Fibroblast of mammary gland (primary cell): ENCODE measurements at regions not wholly inside any gene's neighbourhood (a gene's known extent, or its start where the extent isn't known, plus 50 kb on each side); places are given as distances from the start of the nearest gene placed in this dataset.

Experiments
- DNase-seq: peaks from one replicate; pipeline ENCODE4 v3.0.0-alpha.2; 2010; ENCODE audit warnings: low read depth
- H3K4me3 ChIP-seq: 2 replicates; pipeline ENCODE4 v1.5.1; 2011; ENCODE audit warnings: low read depth, mild to moderate bottlenecking, low read length, moderate library complexity; ENCODE audit not compliant: control insufficient read depth
- TF ChIP-seq, protein P1 (sequence below): conservative IDR thresholded peaks from 2 replicates; pipeline ENCODE4 v1.5.1; 2011; ENCODE audit warnings: low read depth, low read length, inconsistent platforms; ENCODE audit not compliant: control insufficient read depth, insufficient read depth

DNA sequence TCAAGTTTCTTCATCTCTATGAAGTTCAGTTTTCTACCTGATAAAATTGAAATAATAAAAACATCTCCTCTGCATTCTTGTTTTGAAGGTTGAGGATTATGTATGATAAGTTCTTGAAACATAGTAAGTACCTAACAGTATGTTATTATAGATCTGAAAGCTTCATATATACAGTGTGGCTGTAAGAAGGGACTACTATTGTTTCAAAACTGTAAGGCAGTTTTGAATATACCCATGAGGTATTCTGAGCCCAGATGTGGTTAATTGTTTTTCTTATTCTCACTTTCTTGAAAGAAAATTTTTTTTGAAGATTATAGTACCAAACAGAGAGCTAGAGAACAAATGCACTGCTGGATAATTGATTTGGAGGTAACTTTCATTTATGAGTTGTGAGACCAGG lies 383.2 kb downstream of the CHSY3 start:
- DNase-seq = no peak
- no peak overlapping the region for H3K4me3 ChIP-seq
- TF ChIP-seq, protein P1, sequence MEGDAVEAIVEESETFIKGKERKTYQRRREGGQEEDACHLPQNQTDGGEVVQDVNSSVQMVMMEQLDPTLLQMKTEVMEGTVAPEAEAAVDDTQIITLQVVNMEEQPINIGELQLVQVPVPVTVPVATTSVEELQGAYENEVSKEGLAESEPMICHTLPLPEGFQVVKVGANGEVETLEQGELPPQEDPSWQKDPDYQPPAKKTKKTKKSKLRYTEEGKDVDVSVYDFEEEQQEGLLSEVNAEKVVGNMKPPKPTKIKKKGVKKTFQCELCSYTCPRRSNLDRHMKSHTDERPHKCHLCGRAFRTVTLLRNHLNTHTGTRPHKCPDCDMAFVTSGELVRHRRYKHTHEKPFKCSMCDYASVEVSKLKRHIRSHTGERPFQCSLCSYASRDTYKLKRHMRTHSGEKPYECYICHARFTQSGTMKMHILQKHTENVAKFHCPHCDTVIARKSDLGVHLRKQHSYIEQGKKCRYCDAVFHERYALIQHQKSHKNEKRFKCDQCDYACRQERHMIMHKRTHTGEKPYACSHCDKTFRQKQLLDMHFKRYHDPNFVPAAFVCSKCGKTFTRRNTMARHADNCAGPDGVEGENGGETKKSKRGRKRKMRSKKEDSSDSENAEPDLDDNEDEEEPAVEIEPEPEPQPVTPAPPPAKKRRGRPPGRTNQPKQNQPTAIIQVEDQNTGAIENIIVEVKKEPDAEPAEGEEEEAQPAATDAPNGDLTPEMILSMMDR = no peak

DNA sequence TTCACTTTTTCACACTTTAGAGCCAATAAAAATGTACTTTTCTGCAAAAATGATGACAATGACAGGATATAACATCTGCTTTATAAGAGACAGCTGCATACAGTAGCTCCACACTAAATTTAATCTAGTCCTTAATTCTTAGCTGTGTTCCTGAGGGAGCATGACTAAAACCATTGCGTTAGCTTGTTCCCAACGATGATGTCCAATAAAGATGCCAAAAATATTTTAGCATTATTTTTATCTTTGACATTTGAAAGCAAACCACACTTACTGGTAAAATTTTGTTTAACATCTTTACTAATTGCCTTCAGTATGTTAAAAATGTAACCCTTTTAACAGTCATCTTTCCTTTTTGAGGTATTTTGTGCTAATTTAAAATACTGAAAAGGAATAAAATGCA lies 382.7 kb downstream of the CHSY3 start:
- no peak overlapping the region for H3K4me3 ChIP-seq
- DNase-seq = peak; percentile 63
- TF ChIP-seq, protein P1 = no peak

DNA sequence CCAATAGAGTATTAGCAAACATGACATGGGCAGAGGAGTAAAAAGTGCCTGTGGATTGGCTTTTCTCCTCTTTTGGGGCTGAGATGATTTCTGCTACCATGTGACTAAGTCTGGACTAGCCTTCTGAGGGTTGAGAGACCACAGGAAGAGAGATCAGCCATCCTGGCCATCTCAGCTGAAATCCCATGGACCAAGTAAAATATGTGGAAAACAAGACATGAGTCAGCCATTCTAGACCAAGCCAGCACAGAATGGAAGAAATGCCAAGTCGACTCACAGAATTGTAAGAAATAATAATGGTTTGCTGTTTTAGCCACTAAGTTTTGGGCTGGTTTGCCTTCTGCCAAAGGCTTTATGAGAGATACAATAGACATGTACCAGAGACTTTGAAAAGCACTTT lies 377.8 kb downstream of the CHSY3 start:
- peak; percentile 92 for DNase-seq
- no peak overlapping the region for H3K4me3 ChIP-seq
- TF ChIP-seq, protein P1 = no peak

DNA sequence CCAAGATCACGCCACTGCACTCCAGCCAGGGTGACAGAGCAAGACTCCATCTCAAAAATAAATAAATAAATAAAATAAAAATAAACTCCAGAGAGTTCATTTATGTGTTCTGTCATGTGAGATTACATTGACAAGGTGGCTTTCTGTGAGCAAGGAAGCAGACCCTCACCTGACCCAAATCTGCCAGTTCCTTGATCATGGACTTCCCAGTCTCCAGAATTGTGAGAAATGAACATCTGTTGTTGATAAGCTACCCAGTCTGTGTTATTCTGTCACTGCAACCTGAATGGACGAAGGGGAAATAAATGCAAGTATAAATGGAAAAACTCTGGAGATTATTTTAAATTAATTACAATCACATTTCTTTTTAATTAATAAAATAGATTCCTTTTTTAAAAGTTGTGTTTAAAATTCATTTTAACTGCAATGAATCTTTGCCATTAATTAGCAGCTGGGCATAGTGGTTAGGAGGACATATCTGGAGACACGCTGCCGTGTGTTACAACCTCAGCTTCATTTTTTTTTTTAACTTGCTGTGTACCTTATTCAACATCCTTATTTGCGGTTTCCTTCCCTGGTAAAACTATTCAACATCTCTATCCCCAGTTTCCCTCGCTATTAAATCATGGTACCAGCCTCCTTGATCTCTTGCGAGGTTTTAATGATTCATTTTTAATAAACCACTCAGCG lies 376.4 kb downstream of the CHSY3 start:
- H3K4me3 ChIP-seq = no peak overlapping the region
- TF ChIP-seq, protein P1 = no peak
- no peak for DNase-seq

DNA sequence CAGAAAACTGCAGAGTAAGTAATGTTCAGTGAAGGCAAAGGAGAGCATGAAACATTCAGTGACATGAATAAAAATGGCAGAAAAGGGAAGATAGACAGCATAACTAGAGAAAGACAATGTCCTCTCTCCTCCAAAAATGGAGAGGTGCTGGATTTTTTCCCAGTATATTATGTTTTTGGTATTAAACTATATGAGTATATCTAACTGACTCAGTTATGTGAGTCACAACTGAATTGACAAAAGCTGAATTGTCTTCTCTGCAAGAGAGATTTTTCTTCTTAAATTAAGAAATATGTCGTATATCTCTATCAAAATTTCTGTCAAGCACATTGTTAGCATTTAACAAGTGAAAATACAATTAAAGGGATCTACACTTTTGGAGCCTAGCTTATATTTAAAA lies 375.1 kb downstream of the CHSY3 start:
- no peak overlapping the region for H3K4me3 ChIP-seq
- peak; percentile 51 for DNase-seq
- TF ChIP-seq, protein P1 = no peak

DNA sequence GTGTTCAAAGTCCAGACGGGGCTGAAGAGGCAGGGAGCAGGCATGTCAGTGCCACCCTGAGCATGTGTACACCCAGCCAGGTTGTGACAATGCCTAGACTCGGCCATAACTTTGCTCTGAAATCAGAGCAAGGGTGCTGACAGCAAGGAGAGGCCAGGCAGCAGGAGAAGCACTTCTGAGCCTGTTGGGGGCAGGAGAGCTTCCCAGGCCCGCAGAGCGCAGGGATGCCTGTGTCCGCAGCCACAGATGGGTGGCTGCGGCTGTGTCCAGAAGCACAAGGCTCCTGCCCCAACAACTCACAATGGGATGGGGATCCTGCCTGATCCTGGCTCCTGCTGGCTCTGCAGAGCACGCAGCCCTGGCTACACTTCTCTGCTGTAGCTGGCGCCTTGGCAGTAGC lies 373.9 kb downstream of the CHSY3 start:
- no peak overlapping the region for H3K4me3 ChIP-seq
- DNase-seq = no peak
- TF ChIP-seq, protein P1 = no peak

DNA sequence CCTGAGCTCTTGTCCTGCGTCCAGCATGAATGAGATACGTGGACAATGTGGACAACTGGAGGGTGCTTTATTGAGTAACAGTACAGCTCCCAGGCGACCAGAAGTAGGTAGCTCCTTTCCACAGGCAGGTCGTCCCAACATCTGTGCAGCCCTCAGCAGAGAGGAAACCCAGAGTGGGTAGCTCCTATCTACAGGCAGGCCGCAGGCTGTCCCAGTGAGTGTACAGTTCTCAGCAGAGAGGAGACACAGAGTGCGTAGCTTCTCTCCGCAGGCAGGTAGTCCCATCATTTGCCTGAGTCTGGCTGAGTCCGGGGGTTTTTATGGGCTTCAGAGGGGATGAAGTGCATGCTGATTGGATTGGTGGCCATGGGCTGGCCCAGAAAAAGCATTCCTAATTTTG lies 373.3 kb downstream of the CHSY3 start:
- no peak overlapping the region for H3K4me3 ChIP-seq
- DNase-seq = no peak
- TF ChIP-seq, protein P1 = no peak
